Esophagus muscularis mucosa (tissue), 3 donors: ENCODE measurements at regions not wholly inside any gene's neighbourhood (a gene's known extent, or its start where the extent isn't known, plus 50 kb on each side); places are given as distances from the start of the nearest gene placed in this dataset.

ENCODE experiments used
- CTCF ChIP-seq, 3 experiments: fragments of 200-600 bp in 2 of 3; fragments of 450-650 bp in 1 of 3; sonication (generic) in 2 of 3; IDR thresholded peaks; one replicate each; pipeline ENCODE4 v1.5.1; 2017 to 2019; ENCODE audit warnings: antibody characterized with exemption in 3 of 3, mild to moderate bottlenecking in 2 of 3, moderate library complexity in 1 of 3
- POLR2A ChIP-seq: fragments of 450-650 bp; IDR thresholded peaks from one replicate; pipeline ENCODE4 v1.6.1; 2017; ENCODE audit warnings: antibody characterized with exemption, moderate library complexity, mild to moderate bottlenecking, low read depth

GRCh38 chr15:39447346-39447745, 133.5 kb upstream of the THBS1 start:
- TF ChIP-seq CTCF (IDR thresholded peaks at IDR 0.05) (no peak), POLR2A (no peak)
